ENCODE measurements at regions not wholly inside any gene's neighbourhood (a gene's known extent, or its start where the extent isn't known, plus 50 kb on each side); places are given as distances from the start of the nearest gene placed in this dataset.

DNA sequence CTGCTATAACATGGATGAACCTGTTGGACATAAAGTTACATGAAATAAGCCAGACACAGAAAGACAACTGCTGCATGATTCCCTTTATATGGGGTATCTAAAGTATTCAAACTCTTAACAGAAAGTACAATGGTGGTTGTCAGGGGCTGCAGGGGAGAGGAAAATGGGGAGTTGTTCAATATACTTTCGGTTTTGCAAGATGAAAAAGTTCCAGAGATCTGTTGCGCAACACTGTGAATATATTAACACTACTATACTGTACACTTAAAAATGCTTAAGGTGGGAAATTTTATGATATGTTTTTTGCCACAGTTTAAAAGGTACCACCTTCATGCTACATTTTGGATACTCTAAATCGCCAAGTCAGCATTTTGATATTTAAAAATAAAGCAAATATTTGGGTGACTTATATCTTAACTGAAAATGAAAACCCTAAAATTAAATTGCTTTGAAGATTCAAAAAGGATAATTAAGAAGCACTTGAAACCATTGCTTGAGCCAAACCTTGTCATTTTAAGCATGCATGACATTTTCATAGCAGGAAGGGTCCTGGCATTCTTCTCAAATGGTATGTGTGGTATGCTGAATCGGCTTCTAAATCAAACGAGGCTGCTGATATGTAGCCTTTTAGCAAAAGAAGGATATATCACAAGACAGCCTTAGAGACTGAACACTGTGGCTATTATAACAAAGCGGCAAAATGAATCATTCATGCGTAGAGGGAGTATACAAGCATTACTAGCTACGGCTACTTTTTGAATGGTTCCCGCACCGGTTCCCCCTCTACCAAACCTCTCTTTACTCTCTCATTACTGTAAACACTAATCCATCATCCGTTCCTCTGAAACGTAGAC is 607.1 kb upstream of the DIPK2B start:
- Histone ChIP-seq H3K36me3 (ENCODE audit: control insufficient read depth in 2 of 2, extremely low read depth in 1 of 2, insufficient read depth in 2 of 2, low read length in 2 of 2) (peaks cover 1 to 2% of the 10 kb centered on the region in 2 experiments), H3K27ac (ENCODE audit: control insufficient read depth, insufficient read depth, low read length) (peak overlapping the region; percentile 93), H3K9me3 (ENCODE audit: control insufficient read depth, low read depth, low read length) (no peaks in the 10 kb centered on the region), H3K4me3 (ENCODE audit: control insufficient read depth in 2 of 3, extremely low read depth in 1 of 3, insufficient read depth in 2 of 3, low read depth in 1 of 3, low read length in 3 of 3) (peak overlapping the region in 2 of 3 experiments; percentile 8 to 9), H3K4me1 (ENCODE audit: control insufficient read depth, extremely low read depth, insufficient read depth, low read length) (peaks cover 68% of the 10 kb centered on the region), H3K9ac (ENCODE audit: control insufficient read depth, extremely low read depth, insufficient read depth, low read length) (peak overlapping the region; percentile 66), H4K20me1 (ENCODE audit: control insufficient read depth, extremely low read depth, insufficient read depth, low read length) (no peaks in the 10 kb centered on the region), H3K4me2 (ENCODE audit: control insufficient read depth, extremely low read depth, insufficient read depth, low read depth, low read length) (peak overlapping the region; percentile 79), H3K9me1 (ENCODE audit: control insufficient read depth, extremely low read depth, insufficient read depth, low read length) (no peaks in the 10 kb centered on the region), H3K27me3 (ENCODE audit: control insufficient read depth, extremely low read depth, insufficient read depth, low read length) (no peaks in the 10 kb centered on the region), H2AFZ (ENCODE audit: control insufficient read depth, low read length) (no peak overlapping the region), H3K79me2 (ENCODE audit: control insufficient read depth, insufficient read depth, low read length) (peaks cover 43% of the 10 kb centered on the region)
- FAIRE-seq, result peak; percentile 67
- dilution Hi-C loops (cut with MboI; ENCODE audit: extremely low pct_ligation_motif_present, low sequenced_read_pairs), result no loop called here
- TF ChIP-seq, protein P1, sequence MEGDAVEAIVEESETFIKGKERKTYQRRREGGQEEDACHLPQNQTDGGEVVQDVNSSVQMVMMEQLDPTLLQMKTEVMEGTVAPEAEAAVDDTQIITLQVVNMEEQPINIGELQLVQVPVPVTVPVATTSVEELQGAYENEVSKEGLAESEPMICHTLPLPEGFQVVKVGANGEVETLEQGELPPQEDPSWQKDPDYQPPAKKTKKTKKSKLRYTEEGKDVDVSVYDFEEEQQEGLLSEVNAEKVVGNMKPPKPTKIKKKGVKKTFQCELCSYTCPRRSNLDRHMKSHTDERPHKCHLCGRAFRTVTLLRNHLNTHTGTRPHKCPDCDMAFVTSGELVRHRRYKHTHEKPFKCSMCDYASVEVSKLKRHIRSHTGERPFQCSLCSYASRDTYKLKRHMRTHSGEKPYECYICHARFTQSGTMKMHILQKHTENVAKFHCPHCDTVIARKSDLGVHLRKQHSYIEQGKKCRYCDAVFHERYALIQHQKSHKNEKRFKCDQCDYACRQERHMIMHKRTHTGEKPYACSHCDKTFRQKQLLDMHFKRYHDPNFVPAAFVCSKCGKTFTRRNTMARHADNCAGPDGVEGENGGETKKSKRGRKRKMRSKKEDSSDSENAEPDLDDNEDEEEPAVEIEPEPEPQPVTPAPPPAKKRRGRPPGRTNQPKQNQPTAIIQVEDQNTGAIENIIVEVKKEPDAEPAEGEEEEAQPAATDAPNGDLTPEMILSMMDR (optimal IDR thresholded peaks at IDR 0.05 in 1 of 3, IDR thresholded peaks at IDR 0.05 in 1 of 3, conservative IDR thresholded peaks at IDR 0.05 in 1 of 3; ENCODE audit: extremely low read depth in 1 of 3, insufficient read depth in 2 of 3, low read length in 3 of 3), result no peak
- TF ChIP-seq EZH2 (IDR thresholded peaks at IDR 0.05; ENCODE audit: low read length), result no peak
- DNase-seq (ENCODE audit: low read depth, low spot score), result no peak

DNA sequence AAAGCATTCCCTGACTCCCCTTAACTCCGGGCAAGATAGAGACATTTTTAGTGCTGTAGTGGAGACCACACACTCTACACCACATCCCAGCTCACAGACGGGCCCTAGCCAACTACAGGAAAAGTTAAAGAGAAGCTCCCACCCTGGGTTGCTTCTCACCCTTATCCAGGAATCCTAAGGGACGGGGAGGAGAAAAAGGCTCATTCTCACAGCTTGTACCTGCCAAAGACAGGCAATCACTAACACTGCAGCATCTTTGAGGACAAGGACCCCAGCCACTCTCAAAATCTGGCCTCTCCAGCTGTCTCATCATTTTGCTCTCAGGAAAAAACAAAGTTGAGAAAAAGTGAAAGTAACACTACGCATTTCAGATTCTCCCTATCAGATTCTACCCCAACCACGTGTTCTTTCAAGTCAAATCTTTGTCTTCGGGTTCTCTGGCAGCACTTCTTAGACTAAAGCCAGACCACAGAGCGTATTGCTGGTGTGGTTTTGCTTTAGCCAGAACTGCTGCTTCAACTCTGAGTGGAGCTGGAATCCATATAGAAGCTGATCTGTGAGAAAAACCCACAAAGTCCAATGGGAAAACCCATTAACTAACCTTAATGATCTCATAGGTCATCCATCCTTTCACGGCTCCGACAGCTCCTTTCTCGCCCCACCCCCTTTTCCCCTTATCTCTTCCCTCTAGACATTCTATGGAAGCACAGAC is 605.9 kb upstream of the DIPK2B start:
- no peak overlapping the region for H2AFZ ChIP-seq (ENCODE audit: control insufficient read depth, low read length)
- H3K4me2 ChIP-seq (ENCODE audit: control insufficient read depth, extremely low read depth, insufficient read depth, low read depth, low read length), result peak overlapping the region; percentile 79
- H4K20me1 ChIP-seq (ENCODE audit: control insufficient read depth, extremely low read depth, insufficient read depth, low read length), result no peaks in the 10 kb centered on the region
- dilution Hi-C loops (cut with MboI; ENCODE audit: extremely low pct_ligation_motif_present, low sequenced_read_pairs), result no loop called here
- peaks cover 44% of the 10 kb centered on the region for H3K79me2 ChIP-seq (ENCODE audit: control insufficient read depth, insufficient read depth, low read length)
- no peak overlapping the region for H3K4me3 ChIP-seq (ENCODE audit: control insufficient read depth in 2 of 3, extremely low read depth in 1 of 3, insufficient read depth in 2 of 3, low read depth in 1 of 3, low read length in 3 of 3)
- H3K9me1 ChIP-seq (ENCODE audit: control insufficient read depth, extremely low read depth, insufficient read depth, low read length), result no peaks in the 10 kb centered on the region
- no peaks in the 10 kb centered on the region for H3K27me3 ChIP-seq (ENCODE audit: control insufficient read depth, extremely low read depth, insufficient read depth, low read length)
- no peak for DNase-seq (ENCODE audit: low read depth, low spot score)
- peaks cover 67% of the 10 kb centered on the region for H3K4me1 ChIP-seq (ENCODE audit: control insufficient read depth, extremely low read depth, insufficient read depth, low read length)
- no peaks in the 10 kb centered on the region for H3K9me3 ChIP-seq (ENCODE audit: control insufficient read depth, low read depth, low read length)
- peaks cover 1 to 2% of the 10 kb centered on the region in 2 experiments for H3K36me3 ChIP-seq (ENCODE audit: control insufficient read depth in 2 of 2, extremely low read depth in 1 of 2, insufficient read depth in 2 of 2, low read length in 2 of 2)
- peak overlapping the region; percentile 93 for H3K27ac ChIP-seq (ENCODE audit: control insufficient read depth, insufficient read depth, low read length)
- FAIRE-seq, result peak; percentile 36
- TF ChIP-seq, protein P1 (optimal IDR thresholded peaks at IDR 0.05 in 1 of 3, IDR thresholded peaks at IDR 0.05 in 1 of 3, conservative IDR thresholded peaks at IDR 0.05 in 1 of 3; ENCODE audit: extremely low read depth in 1 of 3, insufficient read depth in 2 of 3, low read length in 3 of 3), result no peak
- TF ChIP-seq EZH2 (IDR thresholded peaks at IDR 0.05; ENCODE audit: low read length), result no peak
- peak overlapping the region; percentile 48 for H3K9ac ChIP-seq (ENCODE audit: control insufficient read depth, extremely low read depth, insufficient read depth, low read length)
